ENCODE measurements at regions not wholly inside any gene's neighbourhood (a gene's known extent, or its start where the extent isn't known, plus 50 kb on each side); places are given as distances from the start of the nearest gene placed in this dataset.

GRCh38 chr2:129760669-129761068 is 218.8 kb upstream of the RAB6C start:
- no peak for TF ChIP-seq CTCF (IDR thresholded peaks at IDR 0.05; ENCODE audit: borderline replicate concordance)
- H3K4me3 ChIP-seq: no peak overlapping the region
- no peaks in the 10 kb centered on the region for H3K9me3 ChIP-seq (replicated peaks)
- intact Hi-C loops (cut with micrococcal nuclease): no loop called here
- no peaks in the 10 kb centered on the region for H3K4me1 ChIP-seq
- DNase-seq: no peak
- peaks cover 40% of the 10 kb centered on the region for H3K27me3 ChIP-seq (ENCODE audit: low read depth)
- H3K27ac ChIP-seq (replicated peaks): no peak overlapping the region
- H3K36me3 ChIP-seq: no peaks in the 10 kb centered on the region

- no peak overlapping the region for H3K27ac ChIP-seq (replicated peaks)
- H3K36me3 ChIP-seq: no peaks in the 10 kb centered on the region
- intact Hi-C loops (cut with micrococcal nuclease): no loop called here
- DNase-seq: no peak
- no peaks in the 10 kb centered on the region for H3K9me3 ChIP-seq (replicated peaks)
- H3K27me3 ChIP-seq (ENCODE audit: low read depth): peaks cover 45% of the 10 kb centered on the region
- H3K4me1 ChIP-seq: no peaks in the 10 kb centered on the region
- no peak for TF ChIP-seq CTCF (IDR thresholded peaks at IDR 0.05; ENCODE audit: borderline replicate concordance)
- H3K4me3 ChIP-seq: no peak overlapping the region
Measured at GRCh38 chr2:129761569-129762021, 217.9 kb upstream of the RAB6C start.

GRCh38 chr2:129762386-129763189 is 216.9 kb upstream of the RAB6C start:
- peaks cover 49% of the 10 kb centered on the region for H3K27me3 ChIP-seq (ENCODE audit: low read depth)
- H3K36me3 ChIP-seq: no peaks in the 10 kb centered on the region
- no peak overlapping the region for H3K4me3 ChIP-seq
- no peaks in the 10 kb centered on the region for H3K9me3 ChIP-seq (replicated peaks)
- no peak overlapping the region for H3K27ac ChIP-seq (replicated peaks)
- no peak for TF ChIP-seq CTCF (IDR thresholded peaks at IDR 0.05; ENCODE audit: borderline replicate concordance)
- H3K4me1 ChIP-seq: no peaks in the 10 kb centered on the region
- DNase-seq: no peak
- intact Hi-C loops (cut with micrococcal nuclease): no loop called here

GRCh38 chr2:129763190-129763846 is 216.1 kb upstream of the RAB6C start:
- Histone ChIP-seq H3K27me3 (ENCODE audit: low read depth) (peaks cover 52% of the 10 kb centered on the region), H3K9me3 (replicated peaks) (no peaks in the 10 kb centered on the region), H3K27ac (replicated peaks) (no peak overlapping the region), H3K4me3 (no peak overlapping the region), H3K4me1 (no peaks in the 10 kb centered on the region), H3K36me3 (no peaks in the 10 kb centered on the region)
- DNase-seq: no peak
- intact Hi-C loops (cut with micrococcal nuclease): no loop called here
- TF ChIP-seq CTCF (IDR thresholded peaks at IDR 0.05; ENCODE audit: borderline replicate concordance): no peak

GRCh38 chr2:129763966-129764365 is 215.5 kb upstream of the RAB6C start:
- intact Hi-C loops (cut with micrococcal nuclease): no loop called here
- TF ChIP-seq CTCF (IDR thresholded peaks at IDR 0.05; ENCODE audit: borderline replicate concordance): no peak

More at GRCh38 chr2:129763966-129764365, 215.5 kb upstream of the RAB6C start:
- Histone ChIP-seq H3K9me3 (replicated peaks) (no peaks in the 10 kb centered on the region), H3K4me1 (no peaks in the 10 kb centered on the region), H3K4me3 (no peak overlapping the region), H3K36me3 (no peaks in the 10 kb centered on the region), H3K27ac (replicated peaks) (no peak overlapping the region), H3K27me3 (ENCODE audit: low read depth) (peaks cover 48% of the 10 kb centered on the region)
- no peak for DNase-seq

All from left ventricle myocardium inferior (tissue), 1 donor.